Activated gamma-delta T cell (primary cell): ENCODE measurements at regions not wholly inside any gene's neighbourhood (a gene's known extent, or its start where the extent isn't known, plus 50 kb on each side); places are given as distances from the start of the nearest gene placed in this dataset.

Source experiments
- DNase-seq: peaks from one replicate; lab custom pipeline; 2025; lab: John Stamatoyannopoulos, UW

DNA sequence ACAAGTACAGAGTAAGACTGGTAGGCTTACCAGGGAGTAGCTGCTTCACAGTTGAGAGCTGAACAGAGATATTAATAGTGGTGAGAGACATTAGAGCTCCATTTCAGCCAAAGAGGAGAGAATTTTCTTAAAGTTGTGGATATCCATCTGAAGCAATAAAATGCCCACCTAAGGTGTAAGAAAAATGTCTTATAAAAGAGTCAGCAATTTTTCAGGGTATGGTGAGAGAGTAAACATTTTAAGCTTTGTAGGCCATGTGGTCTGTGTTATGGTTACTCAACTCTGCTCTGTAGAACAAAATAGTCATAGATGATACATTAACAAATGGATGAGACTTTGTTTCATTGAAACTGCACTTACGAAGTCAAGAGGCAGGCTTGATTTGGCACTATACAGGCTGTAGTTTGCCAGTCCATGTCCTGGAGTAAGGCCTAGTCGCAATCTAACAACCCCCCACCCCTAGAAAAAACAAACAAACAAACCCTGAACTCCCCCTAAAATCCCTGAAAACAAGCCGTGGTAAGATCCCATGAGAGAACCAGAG is 945.4 kb upstream of the SEMA6A start:
- DNase-seq: no peak

DNA sequence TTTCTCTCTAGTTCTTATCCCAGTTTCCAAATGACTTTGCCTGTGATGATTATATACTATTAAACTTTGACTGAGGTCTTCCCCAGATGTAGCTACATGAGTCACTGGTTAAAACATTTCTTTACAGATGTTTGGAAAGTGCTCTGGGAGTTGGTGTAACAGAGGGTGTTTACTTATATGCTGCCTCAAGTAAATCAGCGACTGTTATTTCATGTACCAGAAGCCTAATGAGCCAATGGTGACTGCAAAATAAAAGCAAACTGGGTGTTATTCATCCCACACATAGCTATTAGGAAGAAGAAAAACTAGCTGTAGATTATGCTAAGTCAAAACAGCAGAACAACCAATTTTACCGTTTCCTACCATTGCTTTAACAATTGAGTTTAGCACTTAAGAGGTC is 929.7 kb upstream of the SEMA6A start:
- DNase-seq: no peak

DNA sequence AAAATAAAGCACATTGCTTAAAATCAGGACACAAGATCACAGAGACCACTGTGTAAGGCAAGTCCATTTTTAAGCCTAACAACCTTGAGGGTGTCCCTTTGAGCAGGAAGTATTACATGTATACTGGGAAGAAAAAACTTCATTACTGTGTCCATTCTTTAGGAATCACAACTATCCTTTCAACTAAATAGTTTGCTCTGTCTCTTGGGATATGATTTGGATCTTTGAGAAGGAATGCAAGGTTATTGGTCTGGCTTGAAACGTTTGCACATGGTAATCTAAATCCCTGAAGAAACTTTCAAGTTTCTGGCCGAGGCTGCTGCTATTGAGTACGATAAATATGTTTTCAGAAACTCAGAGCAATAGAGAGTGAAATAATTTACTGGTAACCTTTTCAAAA is 923.0 kb upstream of the SEMA6A start:
- no peak for DNase-seq

DNA sequence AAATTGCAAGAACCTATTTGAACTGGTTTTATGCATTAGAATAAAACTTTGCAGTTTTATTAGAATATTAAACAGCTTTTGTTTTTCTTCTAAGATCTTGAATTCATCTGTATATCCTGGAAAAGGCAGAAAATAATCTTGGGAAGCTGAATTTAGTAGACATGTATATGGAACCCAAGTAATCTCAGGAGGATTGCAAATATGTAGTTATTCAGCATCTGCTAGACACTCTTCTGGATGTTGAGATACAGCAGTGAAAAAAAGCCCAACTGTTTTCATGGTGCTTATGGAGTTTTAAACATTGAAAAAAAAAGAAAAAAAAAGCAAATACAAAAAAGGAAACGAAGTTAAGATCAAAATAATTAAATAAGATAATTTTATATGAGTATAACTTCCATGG is 922.2 kb upstream of the SEMA6A start:
- no peak for DNase-seq

DNA sequence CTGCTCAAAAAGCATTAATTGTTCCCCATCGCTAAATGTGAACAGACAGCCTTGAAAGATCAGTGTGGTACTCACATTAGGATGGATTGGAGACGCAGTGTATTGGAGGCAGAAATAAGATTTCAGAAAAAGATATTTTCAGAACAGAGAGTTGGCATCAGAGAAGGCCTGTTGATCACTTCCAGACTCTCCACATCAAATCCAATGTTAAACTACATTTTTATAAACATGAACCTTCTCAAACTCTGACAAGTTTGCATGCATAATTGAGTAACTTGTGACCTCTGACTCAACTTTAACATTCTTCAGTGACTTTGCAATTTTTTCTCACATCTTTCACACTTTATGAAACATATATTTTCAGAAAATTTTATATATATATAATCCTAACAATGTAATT is 919.6 kb upstream of the SEMA6A start:
- DNase-seq: no peak

DNA sequence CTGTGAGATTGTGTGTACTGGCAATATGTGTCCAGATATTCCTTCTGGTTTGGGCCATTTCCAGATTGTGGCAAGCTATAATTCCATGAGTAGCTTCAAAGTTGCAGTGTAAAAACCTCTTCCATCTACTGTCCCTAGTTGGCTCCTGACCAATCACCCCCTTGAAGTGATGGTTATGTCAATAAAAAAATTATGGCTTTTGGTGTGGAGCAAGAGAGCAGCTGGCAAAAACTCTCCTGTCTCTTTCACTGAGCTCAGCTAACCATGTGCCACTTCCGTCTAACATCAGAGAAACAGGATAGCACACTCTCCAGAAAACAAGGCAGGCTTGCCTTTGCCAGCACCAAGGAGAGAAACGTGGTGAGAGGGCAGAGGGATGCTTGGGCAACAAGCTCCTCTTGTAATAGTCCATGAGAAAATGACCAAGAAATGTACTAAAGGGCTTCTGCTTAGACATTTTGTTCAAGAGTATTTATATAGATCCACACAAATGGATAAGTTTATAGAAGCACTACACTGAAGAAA is 914.4 kb upstream of the SEMA6A start:
- DNase-seq: no peak

DNA sequence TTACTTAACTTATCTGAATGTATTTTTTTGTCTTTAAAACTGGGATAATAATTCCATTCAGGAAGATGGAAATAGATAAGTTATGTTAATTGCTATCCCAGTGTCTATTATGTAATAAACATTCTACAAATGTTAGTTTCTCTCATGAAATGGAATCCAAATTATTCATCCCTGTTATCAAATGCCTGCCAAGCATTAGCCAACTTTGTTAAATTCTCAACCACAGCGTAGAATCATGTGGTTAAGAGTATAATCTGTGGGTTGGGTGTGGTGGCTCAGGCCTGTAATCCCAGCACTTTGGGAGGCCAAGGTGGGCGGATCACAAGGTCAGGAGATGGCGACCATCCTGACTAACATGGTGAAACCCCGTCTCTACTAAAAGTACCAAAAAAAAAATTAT is 912.9 kb upstream of the SEMA6A start:
- DNase-seq: no peak

DNA sequence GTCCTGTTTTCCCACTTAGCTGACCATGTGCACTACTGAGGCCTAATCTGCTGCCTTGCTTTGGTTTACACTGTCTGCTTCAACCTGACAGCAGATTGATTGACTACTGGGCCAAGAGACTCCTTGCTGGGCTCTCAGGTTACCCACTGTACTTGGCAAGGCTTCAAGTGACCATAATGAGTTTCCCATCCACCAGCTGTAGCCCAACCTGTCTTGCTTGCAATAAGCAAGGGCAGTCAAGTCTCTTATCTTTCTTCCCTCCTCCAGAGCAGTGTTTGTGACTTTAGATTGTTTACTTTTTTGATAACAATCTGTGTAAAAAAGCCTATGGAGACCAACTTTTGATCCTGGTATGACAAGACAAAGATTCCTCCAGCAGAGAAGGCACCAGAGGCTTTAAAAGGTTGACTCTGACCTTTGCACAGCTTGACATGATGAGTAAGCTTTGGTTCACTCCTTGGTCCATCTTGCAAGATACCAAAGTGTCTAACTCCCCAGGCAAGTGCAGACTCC is 912.3 kb upstream of the SEMA6A start:
- no peak for DNase-seq

DNA sequence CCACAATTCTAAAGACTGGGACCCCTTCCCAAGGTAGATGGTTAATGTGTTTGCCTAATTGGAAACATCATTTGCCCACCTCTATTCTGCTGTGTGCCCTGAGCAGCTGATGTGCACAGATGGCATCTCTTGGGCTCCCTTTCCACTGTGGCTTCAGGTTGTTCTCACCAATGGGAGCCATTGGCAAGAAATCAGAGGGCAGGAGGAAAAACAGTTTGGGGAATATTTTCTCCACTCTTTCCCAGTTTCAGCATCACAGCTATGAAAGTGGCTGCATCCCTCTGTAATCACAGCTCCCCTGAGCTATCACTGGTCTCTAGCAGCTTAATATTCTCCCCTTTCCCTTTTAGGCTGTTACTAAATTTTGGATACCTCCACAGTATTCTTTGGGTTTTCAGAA is 911.6 kb upstream of the SEMA6A start:
- no peak for DNase-seq

DNA sequence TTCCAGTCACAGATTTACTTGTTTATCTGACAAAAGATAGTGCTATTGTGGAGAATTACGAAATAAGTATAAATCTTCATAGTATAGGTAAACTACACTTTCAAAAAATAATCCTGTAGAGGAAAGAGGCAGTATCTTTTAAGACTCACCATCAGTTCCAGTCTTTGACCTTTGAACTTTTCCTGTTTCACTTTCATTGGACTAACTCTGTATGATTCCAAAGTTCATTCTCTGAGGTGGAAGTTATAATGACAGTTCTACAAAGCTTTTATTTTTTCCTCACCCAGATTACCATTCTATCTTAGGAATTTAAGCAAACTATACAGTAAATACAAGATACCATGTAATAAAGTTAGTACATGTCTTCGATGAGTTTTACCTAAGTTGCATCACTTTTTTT is 901.3 kb upstream of the SEMA6A start:
- DNase-seq: no peak

DNA sequence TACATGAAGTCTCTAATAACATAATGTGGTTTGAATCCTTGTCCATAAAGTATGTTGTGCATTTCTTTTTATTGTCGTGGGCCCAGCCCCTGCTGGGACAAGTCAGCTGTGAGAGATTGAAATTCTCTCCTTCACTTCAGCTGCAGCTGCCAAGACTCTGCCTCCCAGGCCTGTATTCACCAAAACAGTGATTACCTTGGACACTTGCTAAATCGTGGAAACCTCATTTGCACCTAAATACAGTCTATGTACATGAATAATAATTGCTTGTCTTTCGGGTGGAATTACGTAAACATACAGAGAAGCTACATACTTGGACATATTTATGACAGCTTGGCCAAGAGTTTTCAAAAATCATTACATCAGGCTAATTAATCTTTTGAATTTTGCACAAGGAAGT is 898.5 kb upstream of the SEMA6A start:
- no peak for DNase-seq

DNA sequence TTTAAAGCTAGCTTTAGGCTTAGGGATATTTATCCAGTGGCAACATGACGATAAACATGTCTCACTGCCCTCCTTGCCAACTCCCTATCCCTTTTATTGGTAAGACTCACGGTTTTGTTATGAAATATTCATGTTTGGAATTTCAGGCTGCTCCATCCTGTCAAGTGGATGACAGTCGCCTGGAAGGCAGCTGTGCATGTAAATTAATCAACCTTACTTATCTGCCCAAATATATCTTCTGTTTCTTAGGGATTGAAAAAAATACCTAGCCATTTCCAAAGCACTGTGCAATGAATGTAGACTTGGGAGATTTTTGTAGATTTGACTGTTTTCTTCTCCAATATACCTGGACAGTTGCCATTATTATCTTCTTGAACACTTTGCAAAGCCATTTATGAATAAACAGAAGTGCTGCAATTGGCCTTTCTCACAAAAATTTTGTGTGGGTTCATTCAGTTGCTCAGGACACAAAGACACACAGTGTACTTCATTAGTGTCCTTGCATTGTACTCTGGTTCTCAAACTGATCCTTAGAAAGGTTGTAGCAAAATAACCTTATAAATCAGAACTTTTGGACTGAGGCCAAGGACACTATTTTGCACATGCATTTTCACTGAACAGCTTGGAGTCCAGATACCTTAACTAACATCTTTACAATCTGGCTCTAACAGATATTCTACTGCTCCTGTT is 889.4 kb upstream of the SEMA6A start:
- no peak for DNase-seq

DNA sequence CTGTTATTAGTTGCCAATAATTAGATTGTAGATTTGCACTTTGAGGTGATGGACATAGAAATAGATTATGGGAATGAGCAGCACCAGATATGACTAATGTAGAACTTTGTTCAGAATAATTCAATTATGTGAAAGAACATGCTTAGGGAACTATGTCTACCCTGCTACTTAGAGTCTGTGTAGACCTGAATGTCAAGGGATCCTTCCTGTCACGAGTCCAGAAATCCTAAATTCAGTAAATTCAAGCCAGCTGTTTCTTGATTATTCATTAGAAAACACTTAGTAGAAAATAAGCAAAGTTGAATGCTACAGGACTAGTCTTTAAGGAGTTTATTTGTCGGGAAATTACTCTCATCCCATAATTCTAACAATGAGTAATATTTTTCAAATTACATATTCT is 887.3 kb upstream of the SEMA6A start:
- DNase-seq: no peak

DNA sequence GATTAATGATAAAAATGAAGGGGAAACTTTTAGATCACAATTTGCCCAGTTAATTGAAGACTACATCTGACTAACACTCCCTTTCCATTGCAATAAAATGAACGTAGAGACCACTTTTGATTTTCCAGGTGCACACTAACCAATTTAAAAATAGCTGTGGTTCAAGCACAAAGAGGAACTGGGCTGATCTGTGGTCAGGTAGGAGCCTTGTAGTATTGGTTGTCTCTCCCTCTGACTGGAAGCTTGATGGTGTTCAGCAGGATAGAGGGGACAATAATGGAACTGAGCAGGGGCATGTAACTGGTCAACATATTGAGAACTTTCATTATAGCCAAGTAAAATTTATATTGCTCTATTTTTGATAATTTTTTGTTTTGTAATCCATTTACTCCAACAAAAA is 886.8 kb upstream of the SEMA6A start:
- no peak for DNase-seq

DNA sequence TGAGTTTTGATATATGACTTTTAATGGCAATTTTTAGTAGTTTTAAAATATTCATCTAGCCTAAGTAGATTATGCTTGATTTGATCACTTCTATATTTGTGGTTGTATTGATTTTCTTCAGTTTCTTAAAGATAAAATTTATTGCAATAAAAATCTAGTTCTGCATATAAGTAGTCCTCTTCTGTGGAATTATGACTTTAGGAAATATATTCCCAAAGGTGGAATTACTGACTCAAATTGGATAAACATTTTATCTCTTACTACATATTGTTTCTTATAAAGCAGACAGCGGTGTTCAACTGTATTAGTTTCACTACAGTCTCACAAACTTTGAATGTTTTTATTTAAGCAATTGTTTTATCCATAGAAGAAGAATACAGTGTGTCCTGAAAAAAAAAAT is 883.0 kb upstream of the SEMA6A start:
- no peak for DNase-seq

DNA sequence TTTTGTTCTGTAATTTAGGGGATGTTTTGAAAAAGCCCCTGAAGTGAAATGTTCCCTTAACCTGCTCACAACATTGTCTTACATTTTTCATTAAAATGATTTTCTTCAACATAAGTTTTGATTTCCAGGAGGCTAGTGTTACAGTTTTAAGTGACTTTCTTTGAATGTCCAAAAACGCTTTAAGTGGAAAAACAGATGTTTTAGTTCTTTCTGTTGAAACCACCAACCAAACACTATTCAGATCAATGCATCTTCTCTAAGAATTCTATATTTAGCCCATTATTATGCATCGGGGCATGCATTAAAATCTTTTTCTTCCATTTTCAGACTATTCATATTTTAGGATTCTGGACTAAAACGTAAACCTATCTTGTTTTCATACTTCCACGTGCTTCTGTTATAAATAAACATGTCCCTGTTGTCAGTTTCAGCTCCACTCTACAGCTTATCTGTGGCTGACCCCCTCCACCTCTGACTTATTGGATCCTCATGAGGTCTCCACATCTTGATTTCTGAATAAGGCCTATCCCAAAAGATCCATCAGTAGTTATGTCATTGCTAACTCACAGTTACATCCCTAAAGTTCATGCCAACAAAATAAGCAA is 882.3 kb upstream of the SEMA6A start:
- no peak for DNase-seq

DNA sequence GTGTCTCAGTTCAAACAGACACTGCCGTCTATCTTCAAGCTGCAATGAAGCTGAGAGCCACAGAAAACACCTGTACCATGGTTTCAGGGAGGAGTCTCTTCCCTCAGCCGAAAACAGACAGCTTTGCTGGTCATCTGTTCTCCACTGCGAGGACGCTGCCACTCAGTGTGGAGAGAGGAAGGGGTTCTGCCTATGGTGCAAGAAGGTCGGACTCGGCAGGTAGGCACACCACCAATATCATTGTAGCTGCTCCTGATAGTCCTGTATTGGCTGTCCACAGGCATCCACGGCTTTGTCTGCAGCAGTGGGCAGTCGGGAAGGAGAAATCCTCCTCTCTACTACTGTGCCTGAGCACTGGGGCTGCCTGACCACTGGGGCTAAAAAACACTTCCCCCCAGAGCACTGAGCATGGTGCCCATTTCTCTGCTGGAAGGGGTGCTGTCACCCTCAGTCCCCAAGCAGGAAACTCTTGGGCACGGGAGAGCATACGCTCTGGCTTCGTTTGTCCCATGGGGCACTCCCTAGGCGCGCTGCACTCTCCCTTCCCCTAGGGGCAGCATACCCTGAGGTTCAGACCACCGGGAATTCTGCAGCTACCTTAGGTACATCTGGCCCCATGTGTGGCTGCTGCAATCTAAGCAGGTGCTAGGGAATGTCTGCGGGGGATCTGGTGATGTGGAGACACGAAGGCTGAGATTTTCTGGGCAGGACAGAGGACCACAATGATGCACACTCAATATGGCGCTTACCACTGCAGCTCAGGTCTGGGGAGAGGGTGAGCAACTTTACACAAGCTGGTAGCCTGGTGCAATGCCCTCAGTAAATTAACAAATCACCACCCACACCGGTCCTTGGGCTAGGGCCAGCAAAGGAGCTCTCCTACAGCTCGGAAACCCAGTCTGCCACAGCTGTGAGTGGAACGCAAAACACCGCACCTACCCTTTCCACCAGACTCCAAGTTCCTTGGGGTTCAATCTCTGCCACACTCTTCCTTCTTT is 880.9 kb upstream of the SEMA6A start:
- DNase-seq: no peak

DNA sequence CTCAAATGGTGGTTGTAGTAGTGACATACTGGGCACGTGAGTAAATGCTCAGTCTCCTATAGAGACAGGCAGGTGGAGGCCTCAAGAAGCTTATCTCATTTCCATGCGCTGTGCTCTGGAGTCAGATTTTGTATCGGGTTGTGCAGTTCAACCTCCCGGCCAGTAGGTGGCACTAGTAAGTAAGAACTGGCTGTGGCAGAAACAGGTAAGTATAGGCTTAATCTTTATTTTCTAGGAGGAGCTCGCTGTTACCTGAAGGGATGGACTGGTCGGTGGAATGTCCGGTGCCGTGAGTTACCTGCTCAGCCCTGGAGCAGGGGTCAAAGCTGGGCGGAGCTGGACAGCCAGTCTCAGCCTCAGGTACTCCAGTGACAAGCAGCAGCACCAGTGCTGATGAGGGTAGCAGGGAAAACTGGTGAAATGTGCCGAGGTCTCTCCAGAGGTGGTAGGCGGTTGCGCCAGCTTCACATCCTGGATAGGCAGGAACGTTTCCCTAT is 880.1 kb upstream of the SEMA6A start:
- DNase-seq: no peak

DNA sequence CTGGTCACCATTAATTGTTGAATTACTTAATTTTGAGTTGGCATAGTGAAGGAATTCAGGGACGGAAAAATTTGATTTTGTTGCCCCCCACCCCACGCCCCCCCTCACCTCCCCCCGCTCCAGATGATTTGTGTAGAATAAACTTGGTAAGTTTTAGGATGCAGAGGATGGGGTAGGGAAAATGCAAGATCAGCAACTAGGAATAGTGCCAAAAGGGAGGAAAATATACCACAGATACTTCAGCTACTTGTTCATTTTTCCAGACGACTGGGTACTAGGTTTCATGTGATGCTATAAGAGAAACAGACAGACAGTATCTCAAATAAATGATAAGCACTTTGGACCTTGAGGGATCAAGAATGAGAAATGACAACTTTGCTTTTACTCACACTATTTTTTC is 862.2 kb upstream of the SEMA6A start:
- DNase-seq: no peak

DNA sequence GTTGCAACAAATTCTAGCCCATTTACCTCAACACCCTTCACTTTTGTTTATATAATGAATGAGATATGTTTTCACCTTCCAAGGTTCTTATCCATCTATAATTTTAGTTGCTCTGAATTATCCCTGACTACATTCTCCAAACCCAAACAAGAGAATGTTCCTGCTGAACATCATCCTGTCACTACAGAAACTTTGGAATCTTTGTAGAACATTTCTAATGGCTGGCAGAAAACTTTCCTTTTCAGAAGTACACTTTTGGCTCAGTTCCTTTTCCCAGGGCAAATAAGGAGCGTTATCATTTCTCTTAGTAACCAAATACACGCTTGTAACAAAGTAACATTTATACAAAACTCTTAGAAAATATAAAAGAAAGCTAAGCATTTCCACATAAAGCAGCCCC is 860.6 kb upstream of the SEMA6A start:
- no peak for DNase-seq

DNA sequence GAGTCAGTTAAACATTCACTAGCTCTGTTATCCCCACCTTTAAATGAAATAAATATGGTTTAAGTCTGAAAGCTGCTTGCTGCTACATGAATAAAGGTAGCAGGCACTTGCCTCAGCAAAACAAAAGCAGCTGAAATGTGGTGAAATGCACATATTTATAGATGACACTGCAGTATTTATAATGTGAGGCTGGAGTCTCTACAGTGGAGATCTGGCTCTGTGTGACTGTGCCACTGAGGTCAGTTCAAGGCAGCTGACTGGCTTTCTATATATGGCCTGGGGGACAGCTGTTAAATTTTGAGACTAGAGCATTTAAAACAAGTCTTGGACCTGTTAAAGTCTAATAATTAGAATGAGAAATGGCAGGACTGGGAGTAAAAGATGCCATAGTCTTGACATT is 859.6 kb upstream of the SEMA6A start:
- no peak for DNase-seq

DNA sequence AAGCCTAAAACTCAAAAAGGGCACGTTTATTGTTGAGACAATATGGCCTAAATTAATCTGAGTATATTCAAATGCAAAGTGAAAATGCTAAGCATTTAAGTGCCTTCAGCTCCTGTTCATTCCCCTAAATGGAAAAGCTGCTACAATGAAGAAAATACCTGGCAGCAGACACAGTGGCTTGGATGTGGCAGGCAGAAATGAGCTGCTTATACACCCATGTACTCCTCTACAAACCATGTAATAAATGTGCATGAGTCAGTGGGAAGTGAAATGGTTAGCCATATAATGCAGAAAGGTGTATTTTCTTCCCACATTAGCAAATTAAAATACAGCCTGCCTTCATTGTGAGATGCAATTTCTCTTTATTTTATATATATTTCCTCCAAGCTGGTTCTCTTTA is 859.2 kb upstream of the SEMA6A start:
- no peak for DNase-seq
